PC-9 (cell line): ENCODE measurements at regions not wholly inside any gene's neighbourhood (a gene's known extent, or its start where the extent isn't known, plus 50 kb on each side); places are given as distances from the start of the nearest gene placed in this dataset.

ENCODE experiments used
- BruUV-seq: library from RNA; stranded (reverse); fragments of 400-500 nt; replicated peaks from 2 replicates; lab custom pipeline; 2021; lab: Mats Ljungman, UMichigan
- CTCF ChIA-PET: fragments of 300-600 bp; sonication (Branson Sonifier 250); formaldehyde crosslinking; loops from one replicate; lab custom pipeline; 2022; ENCODE audit warnings: antibody characterized with exemption; lab: Charles Lee
- POLR2A ChIA-PET: fragments of 300-600 bp; sonication (Branson Sonifier 250); formaldehyde crosslinking; loops from one replicate; lab custom pipeline; 2022; ENCODE audit warnings: antibody characterized with exemption; ENCODE audit not compliant: unreplicated experiment; lab: Charles Lee
- DNase-seq, 2 experiments: peaks; one replicate each; pipeline versions ENCODE4 v3.0.0 to v3.0.0-alpha.2; 2015 to 2022; ENCODE audit warnings: mixed read lengths in 1 of 2
- H2AFZ ChIP-seq: fragments of 200-600 bp; sonication (generic); 2 replicates; pipeline ENCODE4 v1.8.1; 2017; ENCODE audit warnings: antibody characterized with exemption
- H3F3A ChIP-seq: fragments of 200-600 bp; sonication (generic); 2 replicates; pipeline ENCODE4 v1.8.1; 2017; ENCODE audit warnings: antibody characterized with exemption, mild to moderate bottlenecking, low read depth; ENCODE audit not compliant: insufficient read depth
- H3K27ac ChIP-seq: fragments of 200-600 bp; sonication (generic); 2 replicates; pipeline ENCODE4 v1.6.1; 2016; ENCODE audit warnings: mixed run types
- H3K27me3 ChIP-seq: fragments of 200-600 bp; sonication (generic); 2 replicates; pipeline ENCODE4 v1.6.1; 2016; ENCODE audit warnings: low read depth, mixed run types; ENCODE audit not compliant: insufficient read depth
- H3K36me3 ChIP-seq: fragments of 200-600 bp; sonication (generic); 2 replicates; pipeline ENCODE4 v1.6.1; 2016; ENCODE audit warnings: low read depth, mixed run types
- H3K4me1 ChIP-seq: fragments of 200-600 bp; sonication (generic); replicated peaks from 2 replicates; pipeline ENCODE4 v1.6.1; 2016; ENCODE audit warnings: mixed run types; ENCODE audit not compliant: insufficient read depth
- H3K4me2 ChIP-seq: fragments of 200-600 bp; sonication (generic); 2 replicates; pipeline ENCODE4 v1.6.1; 2017; ENCODE audit warnings: mixed run types
- H3K4me3 ChIP-seq: fragments of 200-600 bp; sonication (generic); 2 replicates; pipeline ENCODE4 v1.6.1; 2016; ENCODE audit warnings: mixed run types
- H3K79me2 ChIP-seq: fragments of 200-600 bp; sonication (generic); 2 replicates; pipeline ENCODE4 v1.6.1; 2017; ENCODE audit warnings: low read depth, mixed run types
- H3K9me2 ChIP-seq: fragments of 200-600 bp; sonication (generic); 2 replicates; pipeline ENCODE4 v1.8.1; 2017; ENCODE audit warnings: mild to moderate bottlenecking; ENCODE audit not compliant: insufficient read depth
- H3K9me3 ChIP-seq: fragments of 200-600 bp; sonication (generic); 2 replicates; pipeline ENCODE4 v1.8.1; 2016; ENCODE audit warnings: low read depth; ENCODE audit not compliant: insufficient read depth
- H4K20me1 ChIP-seq: fragments of 200-600 bp; sonication (generic); 2 replicates; pipeline ENCODE4 v1.8.1; 2017; ENCODE audit not compliant: insufficient read depth
- CTCF ChIP-seq: fragments of 200-600 bp; sonication (generic); conservative IDR thresholded peaks from 2 replicates; pipeline ENCODE4 v1.6.1; 2017; ENCODE audit warnings: mixed run types, antibody characterized with exemption, mild to moderate bottlenecking, moderate library complexity
- EZH2 ChIP-seq: fragments of 200-600 bp; sonication (generic); IDR thresholded peaks from 2 replicates; pipeline ENCODE4 v1.8.0; 2017; ENCODE audit warnings: antibody characterized with exemption, low read depth
- intact Hi-C: fragments of 100-400 bp; cut with micrococcal nuclease; formaldehyde crosslinking; loops from one replicate; pipeline ENCODE4 v1.10.0; 2022; ENCODE audit not compliant: unreplicated experiment

- BruUV-seq, result no TSS peak
- CTCF ChIA-PET, result no interaction called here
- Histone ChIP-seq H3K27me3 (no peaks in the 10 kb centered on the region), H3K9me2 (no peaks in the 10 kb centered on the region), H3F3A (no peaks in the 10 kb centered on the region), H3K9me3 (no peaks in the 10 kb centered on the region), H4K20me1 (no peaks in the 10 kb centered on the region), H3K4me3 (no peak overlapping the region), H3K79me2 (no peaks in the 10 kb centered on the region), H3K4me2 (no peak overlapping the region), H3K4me1 (no peaks in the 10 kb centered on the region), H2AFZ (no peak overlapping the region), H3K27ac (no peak overlapping the region), H3K36me3 (no peaks in the 10 kb centered on the region)
- DNase-seq, result no peak
- intact Hi-C loops, result no loop called here
- POLR2A ChIA-PET, result no interaction called here
- no peak for TF ChIP-seq EZH2
- no peak for TF ChIP-seq CTCF
Measured at GRCh38 chr21:35571910-35572309, 488.4 kb downstream of the SETD4 start.

- TF ChIP-seq CTCF, result no peak
- TF ChIP-seq EZH2, result no peak
- no peak overlapping the region for H3K4me2 ChIP-seq
- intact Hi-C loops, result no loop called here
Measured at GRCh38 chr21:35568643-35569042, 491.7 kb downstream of the SETD4 start.

GRCh38 chr21:35566874-35567273 lies 493.5 kb downstream of the SETD4 start:
- no peak for TF ChIP-seq EZH2

More at GRCh38 chr21:35568643-35569042, 491.7 kb downstream of the SETD4 start:
- no peaks in the 10 kb centered on the region for H3K27me3 ChIP-seq
- H3F3A ChIP-seq, result peaks cover 4% of the 10 kb centered on the region; the same call in 1 of the 2 replicates
- H3K27ac ChIP-seq, result no peak overlapping the region
- no peak overlapping the region for H2AFZ ChIP-seq
- no peaks in the 10 kb centered on the region for H3K9me3 ChIP-seq
- DNase-seq, result no peak
- no peaks in the 10 kb centered on the region for H4K20me1 ChIP-seq
- no peaks in the 10 kb centered on the region for H3K9me2 ChIP-seq
- ChIA-PET CTCF (no interaction called here), POLR2A (no interaction called here)
- H3K36me3 ChIP-seq, result no peaks in the 10 kb centered on the region
- BruUV-seq, result no TSS peak
- no peak overlapping the region for H3K4me3 ChIP-seq
- no peaks in the 10 kb centered on the region for H3K79me2 ChIP-seq
- peaks cover 12% of the 10 kb centered on the region for H3K4me1 ChIP-seq

GRCh38 chr21:35565204-35565611 lies 495.1 kb downstream of the SETD4 start:
- BruUV-seq, result no TSS peak
- no peak overlapping the region for H2AFZ ChIP-seq
- no peak overlapping the region for H3K4me3 ChIP-seq
- H3K9me2 ChIP-seq, result no peaks in the 10 kb centered on the region
- peaks cover 12% of the 10 kb centered on the region for H3K4me1 ChIP-seq
- no peaks in the 10 kb centered on the region for H4K20me1 ChIP-seq
- H3K79me2 ChIP-seq, result no peaks in the 10 kb centered on the region
- peak overlapping the region; percentile 51 for H3K27ac ChIP-seq
- peak; percentile 75 to 92 for DNase-seq
- peak overlapping the region; percentile 62 for H3K4me2 ChIP-seq
- CTCF ChIA-PET, result no interaction called here
- peaks cover 4% of the 10 kb centered on the region; the same call in 1 of the 2 replicates for H3F3A ChIP-seq
- H3K9me3 ChIP-seq, result no peaks in the 10 kb centered on the region
- no peaks in the 10 kb centered on the region for H3K27me3 ChIP-seq
- H3K36me3 ChIP-seq, result no peaks in the 10 kb centered on the region
- POLR2A ChIA-PET, result no interaction called here
- TF ChIP-seq CTCF (no peak), EZH2 (no peak)
- intact Hi-C loops, result no loop called here

More at GRCh38 chr21:35566874-35567273, 493.5 kb downstream of the SETD4 start:
- Histone ChIP-seq H3K4me3 (no peak overlapping the region), H3K9me2 (no peaks in the 10 kb centered on the region), H3F3A (peaks cover 4% of the 10 kb centered on the region; the same call in 1 of the 2 replicates), H4K20me1 (no peaks in the 10 kb centered on the region), H2AFZ (no peak overlapping the region), H3K9me3 (no peaks in the 10 kb centered on the region), H3K27me3 (no peaks in the 10 kb centered on the region), H3K79me2 (no peaks in the 10 kb centered on the region), H3K36me3 (no peaks in the 10 kb centered on the region), H3K27ac (no peak overlapping the region), H3K4me1 (peaks cover 12% of the 10 kb centered on the region), H3K4me2 (no peak overlapping the region)
- BruUV-seq, result no TSS peak
- DNase-seq, result no peak
- POLR2A ChIA-PET, result no interaction called here
- intact Hi-C loops, result no loop called here
- CTCF ChIA-PET, result no interaction called here
